Stimulated activated CD4-positive, alpha-beta T cell treated with anti-CD3 and anti-CD28 coated beads, Interleukin-12 subunit alpha, Interleukin-12 subunit beta, amount 100 ng/mL, for 48 hours (primary cell): ENCODE measurements at regions not wholly inside any gene's neighbourhood (a gene's known extent, or its start where the extent isn't known, plus 50 kb on each side); places are given as distances from the start of the nearest gene placed in this dataset.
"Not testable (repeated sequence)": the region's sequence is repeated elsewhere in the genome, so short reads cannot be mapped to it uniquely, and the experiment has no call there.

Experiments
- DNase-seq, 3 donors: peaks; one replicate each; pipeline ENCODE4 v3.0.0-alpha.2; 2020; ENCODE audit warnings: low read depth in 2 of 3, low spot score in 1 of 3

DNA sequence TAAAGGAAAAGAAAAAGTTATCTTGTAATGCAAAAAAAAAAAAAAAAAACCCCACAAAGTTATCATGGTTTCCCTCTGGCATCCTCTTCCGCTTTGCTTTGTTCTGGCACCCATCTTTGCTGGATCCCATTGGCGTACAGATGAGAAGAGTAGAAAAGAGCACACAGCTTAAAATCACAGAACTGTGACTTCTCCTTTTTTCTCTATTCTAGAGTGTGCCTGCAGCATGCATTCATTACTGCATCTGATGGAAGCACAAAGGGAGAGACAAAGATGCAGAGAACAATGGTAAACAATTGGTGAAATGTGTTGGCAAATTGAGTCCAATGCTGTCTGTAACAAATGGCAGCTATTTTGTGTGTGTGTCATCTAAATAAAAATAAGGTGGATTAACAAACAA is 440.8 kb upstream of the PIK3R1 start:
- no peak for DNase-seq

DNA sequence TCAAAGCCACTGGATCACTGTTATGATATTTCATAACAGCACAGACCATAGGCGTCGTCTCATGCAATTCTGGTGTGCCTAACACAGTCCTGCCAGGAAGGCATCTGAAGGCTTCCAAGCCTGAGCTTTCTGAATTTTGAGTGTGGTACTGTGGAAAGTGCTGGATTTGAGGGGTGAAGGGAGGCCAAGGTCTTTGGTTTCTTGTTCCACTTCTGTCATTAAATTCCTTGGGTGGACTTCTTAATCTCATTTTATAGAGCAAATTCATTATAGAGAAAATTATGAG is 441.3 kb upstream of the PIK3R1 start:
- no peak for DNase-seq

DNA sequence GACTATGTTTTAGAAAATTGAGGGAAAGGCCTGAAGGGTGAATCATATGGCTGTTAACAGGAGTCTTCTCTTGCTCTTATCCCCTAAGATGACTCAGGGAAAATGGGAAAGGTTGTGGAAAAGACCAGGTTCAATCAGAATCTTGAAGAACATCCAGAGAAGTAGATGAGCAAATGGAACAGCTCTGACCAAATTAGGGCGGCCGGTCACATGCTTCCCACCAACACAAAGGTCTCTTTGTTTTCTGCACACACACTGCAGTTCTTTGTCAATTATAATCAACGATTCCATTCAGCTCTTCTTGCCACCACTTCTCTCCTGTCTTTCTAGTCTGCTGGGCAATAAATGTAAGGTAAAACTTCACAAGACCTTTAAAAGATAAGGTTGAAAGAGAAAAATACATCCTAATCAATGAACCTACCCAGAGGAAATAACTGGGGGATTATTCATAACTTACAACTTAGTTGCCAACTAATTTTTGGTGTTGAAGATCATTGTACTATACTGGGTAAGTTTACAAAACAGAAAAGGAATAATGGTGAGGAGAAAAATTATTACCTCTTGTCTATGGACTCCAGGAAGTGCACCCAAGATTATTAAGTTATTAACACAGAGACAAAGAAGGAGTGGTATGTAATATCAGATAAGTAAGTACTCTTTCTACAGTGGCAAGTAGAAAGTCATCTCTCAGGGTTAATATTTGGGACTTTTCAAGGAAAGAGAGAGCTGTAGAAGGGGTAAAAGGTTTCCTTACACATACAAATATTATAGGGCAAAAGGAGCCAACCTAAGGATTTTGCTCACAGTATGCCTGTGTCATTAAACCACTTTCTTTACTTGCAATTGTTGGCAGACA is 441.9 kb upstream of the PIK3R1 start:
- DNase-seq, result no peak

DNA sequence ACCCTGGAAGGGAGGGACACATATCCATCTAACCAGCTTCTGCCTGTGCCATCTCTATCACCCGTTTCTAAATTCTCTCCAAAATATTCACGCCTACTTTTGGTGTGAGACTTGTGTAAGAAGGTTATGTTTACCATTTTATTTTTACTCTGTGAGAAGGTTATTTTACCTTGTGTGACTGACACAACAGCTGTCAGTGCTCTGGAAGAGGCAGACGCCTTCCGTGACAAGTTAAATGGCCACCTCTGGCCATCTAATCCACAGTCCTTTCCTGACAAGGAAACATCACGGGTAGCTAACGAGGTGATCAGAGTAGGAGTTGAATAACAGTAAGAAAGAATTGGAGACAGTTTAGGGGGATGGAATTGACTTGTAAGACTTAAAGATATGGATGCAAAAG is 443.8 kb upstream of the PIK3R1 start:
- no peak for DNase-seq

DNA sequence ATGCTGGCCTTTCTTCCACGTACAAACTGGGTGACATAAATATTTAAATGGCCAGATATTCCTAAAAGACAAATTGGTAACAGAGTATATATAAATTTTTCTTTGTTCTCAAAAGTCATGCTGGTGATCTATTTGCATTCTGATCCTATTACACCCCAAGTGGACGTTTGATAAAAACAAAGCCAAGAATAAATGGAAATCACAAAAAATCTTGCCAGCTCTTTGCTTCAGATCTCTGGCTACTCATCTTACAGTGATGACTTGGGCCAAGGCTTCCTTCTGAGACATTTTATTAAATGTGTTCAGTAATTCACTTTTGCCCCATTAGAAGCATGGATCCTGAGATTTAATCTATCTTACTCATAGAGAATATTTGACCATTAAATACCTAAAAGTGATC is 444.3 kb upstream of the PIK3R1 start:
- no peak for DNase-seq

DNA sequence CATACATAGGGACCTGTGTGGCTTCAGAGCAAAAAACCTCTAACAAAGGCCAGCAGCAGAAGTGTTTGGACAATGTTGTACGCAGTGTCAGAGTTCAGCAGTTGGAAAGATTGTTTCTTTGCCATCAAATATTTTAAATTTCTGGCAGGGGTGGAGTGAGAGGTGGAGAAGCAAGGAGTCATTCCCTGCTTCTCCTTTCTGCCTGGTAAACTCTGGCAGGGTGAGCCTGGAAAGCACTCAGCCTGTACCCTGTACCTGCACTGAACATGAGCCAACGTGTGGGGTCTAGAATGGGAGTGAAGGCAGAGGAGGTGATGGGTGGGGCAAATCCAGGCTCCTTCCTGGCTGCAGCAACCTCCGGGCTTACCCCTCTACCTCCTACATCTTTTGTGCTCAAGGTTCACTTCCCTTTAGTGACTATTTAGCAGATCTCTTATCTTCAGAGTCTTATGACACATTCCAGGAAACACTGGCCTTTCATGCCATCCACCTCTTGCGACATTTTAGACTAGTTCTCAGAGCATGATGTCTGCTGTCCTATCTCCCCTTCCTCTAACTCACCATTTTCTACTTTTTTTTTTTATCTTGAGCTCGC is 445.0 kb upstream of the PIK3R1 start:
- no peak for DNase-seq

DNA sequence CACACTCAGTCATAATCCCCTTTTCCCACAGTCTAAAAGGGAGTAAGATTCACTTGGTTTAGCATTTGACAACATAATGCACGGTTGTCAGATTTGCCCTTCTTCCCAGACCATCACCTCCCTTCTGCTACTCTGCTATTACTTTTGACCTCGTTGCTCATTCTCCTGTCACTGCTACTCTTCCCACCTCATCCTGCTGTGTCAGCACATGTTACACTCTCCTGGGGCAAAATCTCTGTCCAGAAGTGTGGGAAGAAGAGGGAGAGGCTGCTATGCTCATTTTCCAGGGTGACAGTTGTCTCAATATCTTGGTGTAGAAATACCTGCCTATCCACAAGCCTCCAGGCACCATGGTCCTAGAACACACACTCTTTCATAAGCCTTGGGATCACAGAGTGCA is 449.9 kb upstream of the PIK3R1 start:
- no peak for DNase-seq

DNA sequence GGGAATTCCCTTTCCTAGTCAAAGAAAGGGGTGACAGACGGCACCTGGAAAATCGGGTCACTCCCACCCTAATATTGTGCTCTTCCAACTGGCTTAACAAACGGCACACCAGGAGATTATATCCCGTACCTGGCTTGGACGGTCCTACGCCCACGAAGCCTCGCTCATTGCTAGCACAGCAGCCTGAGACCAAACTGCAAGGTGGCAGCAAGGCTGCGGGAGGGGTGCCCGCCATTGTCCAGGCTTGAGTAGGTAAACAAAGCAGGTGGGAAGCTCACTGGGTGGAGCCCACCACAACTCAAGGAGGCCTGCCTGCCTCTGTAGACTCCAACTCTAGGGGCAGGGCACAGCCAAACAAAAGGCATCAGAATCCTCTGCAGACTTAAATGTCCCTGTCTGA is 457.8 kb upstream of the PIK3R1 start:
- not testable (repeated sequence) for DNase-seq

DNA sequence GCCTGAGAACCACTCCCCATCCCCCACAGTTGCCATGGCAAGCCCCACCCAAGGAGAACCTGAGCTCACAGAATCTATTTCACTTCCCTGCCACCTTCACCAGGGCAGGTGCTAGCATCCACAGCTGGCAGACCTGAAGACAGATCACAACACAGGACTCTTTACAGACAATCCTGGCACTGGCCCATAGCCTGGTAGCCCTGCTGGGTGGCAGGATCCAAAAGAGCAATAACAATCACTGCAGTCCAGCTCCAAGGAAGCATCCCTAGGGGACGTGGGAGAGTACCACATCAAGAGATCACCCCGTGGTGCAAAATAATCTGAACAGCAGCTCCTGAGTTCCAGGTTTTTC is 463.2 kb upstream of the PIK3R1 start:
- no peak for DNase-seq

DNA sequence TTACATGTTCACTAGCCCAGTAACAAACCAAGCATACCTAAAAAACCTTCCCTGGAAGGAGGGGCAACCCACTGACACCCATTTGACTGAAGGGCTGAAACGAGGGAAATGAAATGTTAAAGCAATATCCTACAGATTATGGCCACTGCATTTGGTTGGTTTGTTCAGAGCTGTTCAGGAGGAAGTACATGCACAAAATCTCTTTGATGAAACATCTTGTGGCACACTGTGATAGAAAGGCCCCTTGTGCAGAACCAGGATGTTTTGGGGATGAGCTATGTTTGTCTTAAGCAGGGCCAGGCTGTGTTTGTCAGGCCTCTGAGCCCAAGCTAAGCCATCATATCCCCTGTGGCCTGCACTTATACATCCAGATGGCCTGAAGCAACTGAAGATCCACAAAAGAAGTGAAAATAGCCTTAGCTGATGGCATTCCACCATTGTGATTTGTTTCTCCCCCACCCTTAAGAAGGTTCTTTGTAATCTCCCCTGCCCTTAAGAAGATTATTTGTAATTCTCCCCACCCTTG is 467.3 kb upstream of the PIK3R1 start:
- no peak for DNase-seq

DNA sequence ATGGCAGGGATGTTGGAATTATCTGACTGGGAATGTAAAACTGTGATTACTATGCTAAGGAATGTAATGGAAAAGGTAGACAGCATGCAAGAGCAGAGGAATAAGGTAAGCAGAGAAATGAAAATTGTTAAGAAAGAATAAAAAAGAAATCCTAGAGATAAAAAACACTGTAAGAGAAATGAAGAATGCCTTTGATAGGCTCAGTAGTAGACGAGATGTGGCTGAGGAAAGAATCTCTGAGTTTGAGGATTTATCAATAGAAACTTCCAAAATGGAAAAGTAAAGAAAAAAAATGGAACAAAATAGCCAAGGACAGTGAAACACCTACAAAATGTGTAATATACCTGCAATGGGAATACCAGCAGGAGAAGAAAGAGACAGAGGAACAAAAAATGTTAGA is 468.5 kb upstream of the PIK3R1 start:
- no peak for DNase-seq

DNA sequence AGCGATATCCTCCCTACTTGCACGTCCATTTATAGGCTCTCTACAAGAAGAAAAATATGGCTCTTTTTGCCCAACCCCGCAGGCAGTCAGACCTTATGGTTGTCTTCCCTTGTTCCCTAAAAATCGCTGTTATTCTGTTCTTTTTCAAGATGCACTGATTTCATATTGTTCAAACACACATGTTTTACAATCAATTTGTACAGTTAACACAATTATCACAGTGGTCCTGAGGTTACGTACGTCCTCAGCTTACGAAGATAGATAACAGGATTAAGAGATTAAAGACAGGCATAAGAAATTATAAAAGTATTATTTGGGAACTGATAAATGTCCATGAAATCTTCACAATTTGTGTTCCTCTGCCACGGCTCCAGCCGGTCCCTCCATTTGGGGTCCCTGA is 468.9 kb upstream of the PIK3R1 start:
- not testable (repeated sequence) for DNase-seq

DNA sequence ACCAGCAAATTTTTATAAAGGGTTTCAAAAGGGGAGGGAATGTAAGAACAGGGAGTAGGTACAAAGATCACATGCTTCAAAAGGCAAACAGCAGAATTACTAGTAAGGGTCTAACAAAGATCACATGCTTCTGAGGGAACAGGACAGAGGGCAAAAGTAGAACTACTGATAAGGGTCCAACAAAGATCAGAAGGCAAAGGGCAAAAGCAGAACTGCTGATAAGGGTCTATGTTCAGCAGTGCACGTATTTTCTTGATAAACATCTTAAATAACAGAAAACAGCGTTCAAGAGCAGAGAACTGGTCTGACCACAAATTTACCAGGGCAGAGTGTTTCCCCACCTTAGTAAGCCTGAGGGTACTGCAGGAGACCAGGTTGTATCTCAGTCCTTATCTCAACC is 469.5 kb upstream of the PIK3R1 start:
- no peak for DNase-seq

DNA sequence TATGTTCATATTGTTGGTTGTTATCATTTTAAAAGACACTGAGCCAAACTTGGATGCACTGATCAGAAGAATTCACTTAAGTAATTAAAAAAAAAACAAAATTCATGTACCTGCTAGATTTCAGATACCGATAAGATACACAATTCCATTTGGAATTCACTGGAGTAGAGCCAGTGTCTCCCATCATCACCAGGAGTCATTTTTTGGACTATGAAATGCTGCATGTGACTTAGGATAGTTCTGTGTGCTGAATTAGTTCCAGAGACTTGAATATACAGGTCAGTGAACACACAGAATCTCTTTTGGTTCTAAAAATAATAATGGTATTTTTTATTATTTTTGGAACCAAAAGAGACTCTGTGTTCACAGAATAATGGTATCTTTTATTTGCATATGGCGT is 482.6 kb upstream of the PIK3R1 start:
- DNase-seq, result no peak

DNA sequence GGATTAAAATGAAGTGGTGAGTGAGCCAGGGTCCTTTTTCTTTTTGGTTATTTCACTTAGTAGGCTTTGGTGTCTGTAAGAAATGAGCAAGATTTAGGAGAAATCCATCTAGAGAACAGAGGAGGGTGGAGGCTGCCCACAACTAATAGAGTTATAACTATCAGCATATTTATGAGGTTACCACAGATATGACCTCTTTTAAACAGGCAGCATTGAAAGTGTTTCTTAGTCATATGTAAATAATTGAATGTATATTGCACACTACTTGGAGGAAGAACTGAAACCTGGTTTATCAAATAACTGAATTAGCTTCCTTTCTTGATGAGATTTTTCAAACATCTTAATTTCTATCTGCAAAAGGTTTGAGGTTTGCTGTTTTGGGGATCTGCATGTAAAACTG is 483.1 kb upstream of the PIK3R1 start:
- DNase-seq, result no peak

DNA sequence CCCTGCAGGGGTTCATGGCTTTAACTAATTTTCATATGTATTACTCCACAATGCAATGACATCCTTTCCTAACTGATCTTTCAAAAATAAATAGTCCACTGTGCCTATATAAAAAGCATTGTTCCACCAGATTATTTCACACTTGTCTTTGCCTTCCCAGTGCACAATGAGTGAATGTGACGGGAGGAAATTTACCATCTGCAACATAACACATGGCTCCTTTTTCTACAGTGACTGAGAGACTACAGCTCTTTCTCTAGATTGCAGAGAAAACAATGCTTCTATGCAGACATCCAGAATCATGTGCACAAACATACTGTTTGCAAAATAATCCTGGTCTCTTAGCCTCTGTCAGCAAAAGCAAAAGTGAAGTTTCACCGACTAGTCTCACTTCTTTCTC is 483.7 kb upstream of the PIK3R1 start:
- no peak for DNase-seq

DNA sequence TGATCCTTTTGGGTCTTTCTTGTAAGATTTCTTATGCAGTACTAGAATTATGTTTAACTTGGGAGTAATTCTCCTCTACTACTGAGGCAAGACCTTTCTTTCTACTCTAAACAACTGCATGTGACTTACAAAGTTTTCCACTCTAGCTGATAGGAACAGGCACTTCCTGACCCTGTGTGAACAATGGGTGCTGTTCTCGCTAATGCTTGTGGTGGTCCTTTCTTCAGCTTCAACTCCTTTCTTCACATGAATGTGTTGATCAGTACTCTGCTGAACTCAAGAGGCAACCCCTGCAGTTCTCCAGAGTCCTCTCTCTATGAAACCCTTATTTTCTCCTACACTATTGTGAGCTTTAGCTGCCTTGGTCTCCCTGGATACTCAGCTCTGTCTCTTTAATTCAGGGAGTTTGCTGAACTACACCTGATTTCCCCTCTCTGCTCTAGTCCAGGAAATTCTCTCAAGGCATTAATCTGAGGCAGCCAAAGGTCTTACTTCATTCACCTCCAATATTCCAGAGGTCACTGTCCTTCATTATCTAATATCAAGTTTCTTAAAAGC is 484.6 kb upstream of the PIK3R1 start:
- DNase-seq, result no peak

DNA sequence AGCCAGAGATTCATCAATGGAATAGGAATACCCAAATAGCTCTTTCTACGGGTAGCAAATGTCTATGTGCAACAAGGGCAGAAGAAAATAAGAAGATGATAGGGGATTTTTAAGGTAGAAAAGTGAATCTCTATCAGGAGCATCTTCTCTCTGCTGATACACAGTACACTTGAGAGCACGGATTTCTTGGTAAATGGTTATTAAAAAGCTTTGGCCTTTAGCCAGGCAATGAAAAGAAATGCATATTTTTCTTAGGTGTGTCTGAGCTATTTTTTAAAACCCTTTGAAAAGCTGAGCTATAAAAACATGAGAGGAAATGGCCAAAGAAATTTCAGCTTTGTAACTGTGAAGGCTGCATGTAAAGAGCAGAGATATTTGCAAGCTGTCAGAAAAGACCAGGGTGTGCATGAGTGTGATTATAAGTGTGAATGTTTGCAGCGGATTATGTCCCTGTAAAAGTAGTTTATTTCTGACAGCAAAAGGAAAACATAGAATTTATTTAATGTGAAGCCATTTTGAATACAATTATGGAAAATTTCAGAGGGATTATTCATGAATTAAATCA is 487.1 kb upstream of the PIK3R1 start:
- no peak for DNase-seq

DNA sequence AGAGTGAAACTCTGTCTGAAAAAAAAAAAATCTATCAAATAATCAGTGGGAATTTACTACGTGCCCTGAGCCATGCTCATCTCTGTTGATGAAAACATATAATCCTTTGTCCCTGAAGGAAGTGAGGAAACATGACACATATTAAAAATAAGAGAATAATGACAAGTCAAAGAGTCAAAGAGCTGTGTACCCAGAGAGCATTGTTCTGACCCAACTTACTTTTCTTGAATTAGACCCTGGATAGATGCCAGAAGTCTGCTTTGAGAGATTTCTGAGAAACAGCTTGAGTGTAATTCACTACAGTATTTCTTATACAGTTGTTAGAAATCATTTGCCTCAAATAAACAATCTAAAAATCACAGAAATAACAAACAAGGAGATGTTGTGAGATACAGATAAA is 490.0 kb upstream of the PIK3R1 start:
- no peak for DNase-seq

DNA sequence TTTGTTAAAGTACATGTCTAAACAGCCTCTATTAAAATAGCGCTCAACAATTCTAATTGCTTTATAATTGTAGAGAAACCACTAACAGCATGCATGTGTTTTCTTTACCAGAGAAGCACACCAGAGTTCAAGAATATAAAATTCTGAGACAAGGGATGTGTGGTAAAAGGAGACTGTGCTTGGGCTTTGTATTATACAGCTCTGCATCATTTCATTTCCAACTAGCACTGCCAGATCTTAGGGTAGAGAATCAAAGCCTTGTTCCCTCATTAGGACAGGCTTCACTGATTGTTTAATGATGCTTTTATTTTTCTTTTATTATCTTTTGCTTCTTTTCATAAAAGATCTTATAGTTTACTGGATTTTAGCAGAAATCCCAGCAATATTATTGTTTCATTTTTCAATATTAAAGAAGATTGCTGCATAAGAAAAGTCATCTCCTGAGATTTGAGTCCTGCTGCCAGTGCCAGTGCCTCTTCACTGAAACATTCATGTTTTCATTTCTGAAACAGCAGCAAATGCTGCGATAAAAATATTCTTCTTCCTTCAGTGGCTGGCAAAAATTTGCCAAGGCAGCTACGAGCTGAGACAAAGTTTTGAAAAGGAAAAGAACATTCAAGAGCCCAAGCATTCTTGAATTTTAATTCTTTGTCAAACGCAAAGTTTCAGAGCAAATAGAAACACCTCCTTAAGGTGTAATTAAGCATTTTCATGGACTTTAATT is 491.0 kb upstream of the PIK3R1 start:
- DNase-seq, result no peak

DNA sequence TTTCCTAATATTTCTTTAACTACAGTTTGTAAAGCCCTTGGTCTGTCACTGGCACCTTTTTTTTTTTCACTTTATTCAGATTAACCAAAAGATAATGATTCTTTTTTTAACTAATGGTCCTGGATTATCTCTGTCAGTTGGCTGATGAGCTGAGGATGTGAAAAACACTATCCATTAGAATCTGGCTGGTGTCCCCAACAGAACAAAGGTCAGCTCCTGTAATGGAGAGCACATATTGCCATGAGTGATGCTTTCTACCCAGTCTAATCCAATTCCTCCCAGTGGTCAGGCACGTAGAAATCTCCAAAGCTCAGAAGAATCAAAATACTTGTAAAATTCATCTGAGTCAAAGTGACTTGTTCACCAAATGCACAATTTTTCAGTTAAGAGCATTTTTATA is 491.7 kb upstream of the PIK3R1 start:
- DNase-seq, result no peak

DNA sequence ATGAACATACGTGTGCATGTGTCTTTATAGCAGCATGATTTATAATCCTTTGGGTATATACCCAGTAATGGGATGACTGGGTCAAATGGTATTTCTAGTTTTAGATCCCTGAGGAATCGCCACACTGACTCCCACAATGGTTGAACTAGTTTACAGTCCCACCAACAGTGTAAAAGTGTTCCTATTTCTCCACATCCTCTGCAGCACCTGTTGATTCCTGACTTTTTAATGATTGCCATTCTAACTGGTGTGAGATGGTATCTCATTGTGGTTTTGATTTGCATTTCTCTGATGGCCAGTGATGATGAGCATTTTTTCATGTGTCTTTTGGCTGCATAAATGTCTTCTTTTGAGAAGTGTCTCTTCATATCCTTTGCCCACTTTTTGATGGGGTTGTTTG is 493.0 kb upstream of the PIK3R1 start:
- not testable (repeated sequence) for DNase-seq
